ENCODE measurements at regions not wholly inside any gene's neighbourhood (a gene's known extent, or its start where the extent isn't known, plus 50 kb on each side); places are given as distances from the start of the nearest gene placed in this dataset.
"Not testable (repeated sequence)": the region's sequence is repeated elsewhere in the genome, so short reads cannot be mapped to it uniquely, and the experiment has no call there.

DNA sequence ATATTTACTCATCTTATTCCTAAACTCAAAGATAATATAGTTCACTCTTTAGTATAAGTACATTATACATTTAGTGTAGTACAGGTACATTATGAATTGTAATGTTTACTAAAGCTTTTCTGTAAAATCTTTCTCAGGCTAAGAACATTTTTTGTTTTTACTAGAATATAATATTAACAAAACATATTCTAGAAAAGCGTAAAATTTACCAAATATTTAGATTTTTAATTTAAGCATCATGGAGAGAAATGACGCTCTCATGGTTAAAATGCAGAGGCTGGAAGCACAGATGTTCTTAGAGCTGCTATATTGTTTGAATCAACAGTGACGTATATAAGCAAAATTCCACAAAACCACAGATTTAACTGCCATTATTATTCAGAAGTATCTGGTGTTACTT is 54.7 kb upstream of the NBPF15 start:
- DNase-seq, result not testable (repeated sequence)

- DNase-seq, result not testable (repeated sequence)
Measured at GRCh38 chr1:144516906-144517305, 55.4 kb upstream of the NBPF15 start.

DNA sequence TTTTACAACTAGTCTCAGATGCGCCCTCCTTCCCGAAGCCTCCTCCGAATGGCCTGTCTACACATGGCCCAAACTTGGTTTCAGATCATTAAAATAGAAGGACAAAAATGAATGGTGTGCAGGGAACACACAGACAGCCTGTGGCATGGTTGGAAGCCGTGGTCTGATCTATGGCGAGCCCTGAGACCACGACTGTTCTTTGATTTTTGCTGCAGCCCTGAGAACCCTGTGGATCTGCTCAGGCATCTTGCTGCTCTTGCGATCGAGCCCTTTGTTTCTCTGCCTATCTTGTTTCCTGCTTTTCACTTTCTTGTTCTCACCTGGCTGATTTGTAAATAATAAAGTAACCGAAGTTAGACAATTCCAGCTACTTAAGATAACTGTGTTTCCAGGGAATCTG is 57.0 kb upstream of the NBPF15 start:
- not testable (repeated sequence) for DNase-seq

GRCh38 chr1:144519528-144520189 is 58.2 kb upstream of the NBPF15 start:
- DNase-seq, result not testable (repeated sequence)

DNA sequence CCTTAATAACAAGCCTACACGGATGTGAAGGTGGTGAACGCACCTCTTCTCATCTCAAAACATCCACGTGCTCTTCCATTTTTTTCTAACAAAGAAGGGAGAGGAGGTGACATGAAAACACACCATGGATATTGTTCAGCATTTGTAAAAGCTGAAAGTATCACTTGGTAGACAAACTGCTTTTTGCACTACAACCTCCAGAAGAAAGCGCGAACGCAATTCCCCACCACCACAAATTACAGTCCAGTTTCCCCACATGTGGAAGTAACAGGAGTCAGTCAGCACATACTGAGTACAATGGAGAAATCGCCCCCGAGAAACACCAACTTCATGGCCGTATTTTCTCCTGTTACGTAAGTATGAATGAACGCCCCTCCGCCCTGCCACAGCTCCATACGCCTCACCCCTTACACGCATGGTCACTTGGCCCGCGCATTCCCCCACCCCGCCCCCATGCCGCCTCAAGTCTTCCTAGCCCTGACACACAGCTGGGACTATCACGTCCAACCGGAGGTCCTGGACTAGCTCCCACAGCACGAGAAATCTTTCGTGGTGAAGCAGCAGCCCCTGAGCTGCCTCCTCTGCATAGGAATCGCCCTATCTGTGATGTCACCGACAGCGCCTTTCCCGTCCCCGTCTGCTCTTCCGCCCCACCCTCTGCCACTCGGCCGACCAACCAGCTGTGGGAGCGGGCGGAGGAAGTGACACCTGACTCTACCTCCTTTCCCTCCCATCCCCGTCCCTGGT is 62.4 kb upstream of the NBPF15 start:
- peak; percentile 44 for DNase-seq

GRCh38 chr1:144532156-144532607 is 60.5 kb upstream of the PPIAL4F start:
- DNase-seq, result not testable (repeated sequence)

- not testable (repeated sequence) for DNase-seq
Measured at GRCh38 chr1:144533480-144533879, 59.2 kb upstream of the PPIAL4F start.

- DNase-seq, result not testable (repeated sequence)
Measured at GRCh38 chr1:144534286-144534685, 58.4 kb upstream of the PPIAL4F start.

DNA sequence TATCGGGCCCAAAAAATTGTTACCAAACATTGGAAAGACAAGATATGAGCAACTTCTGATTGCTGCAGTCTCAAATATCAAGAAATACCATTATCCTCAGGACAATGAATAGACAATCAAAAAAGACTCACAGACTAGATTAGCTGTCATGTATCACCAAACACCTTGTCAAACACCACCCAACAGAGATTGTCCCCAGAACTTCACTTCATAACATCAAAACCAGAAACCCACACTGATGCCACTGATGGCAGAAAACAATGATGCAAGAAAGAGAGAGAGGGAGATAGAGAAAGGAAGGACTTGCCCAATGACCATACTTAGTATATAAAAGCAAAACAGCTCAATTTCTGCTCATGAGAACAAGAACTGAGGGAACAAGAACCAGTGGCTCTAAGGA is 56.0 kb upstream of the PPIAL4F start:
- not testable (repeated sequence) for DNase-seq

DNA sequence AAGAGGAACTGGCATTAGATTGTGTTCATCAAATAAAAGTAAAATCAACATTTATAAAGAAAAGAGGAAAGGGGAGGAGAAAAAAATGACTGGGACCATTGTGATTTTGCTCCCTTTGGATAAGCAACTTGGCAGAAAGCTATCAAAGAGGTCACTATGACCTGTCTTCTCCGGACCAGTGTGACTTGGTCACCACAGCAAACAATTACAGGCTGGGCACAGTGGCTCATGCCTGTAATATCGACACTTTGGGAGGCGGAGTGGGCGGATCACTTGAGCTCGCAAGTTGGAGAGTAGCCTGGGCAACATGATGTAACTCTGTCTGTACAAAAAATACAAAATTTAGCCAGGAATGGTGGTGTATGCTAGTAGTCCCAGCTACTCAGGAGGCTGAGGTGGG is 55.5 kb upstream of the PPIAL4F start:
- not testable (repeated sequence) for DNase-seq

DNA sequence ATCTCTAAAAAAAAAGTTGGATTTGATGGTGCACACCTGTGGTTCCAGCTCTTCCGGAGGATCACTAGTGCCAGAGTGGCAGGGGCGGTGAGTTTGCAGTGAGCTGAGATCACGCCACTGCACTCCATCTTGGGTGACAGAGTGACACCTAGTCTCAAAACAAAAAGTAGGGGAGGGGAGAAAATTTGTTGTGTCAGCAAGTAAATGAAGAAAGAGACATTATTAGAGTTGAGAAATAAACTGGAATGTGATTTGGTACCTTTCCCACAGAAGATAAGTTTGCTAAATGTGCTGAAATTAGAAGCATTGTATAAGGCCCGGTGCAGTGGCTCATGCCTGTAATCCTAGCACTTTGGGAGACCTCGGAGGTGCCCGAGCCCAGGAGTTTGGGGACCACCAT is 54.0 kb upstream of the PPIAL4F start:
- DNase-seq, result not testable (repeated sequence)

DNA sequence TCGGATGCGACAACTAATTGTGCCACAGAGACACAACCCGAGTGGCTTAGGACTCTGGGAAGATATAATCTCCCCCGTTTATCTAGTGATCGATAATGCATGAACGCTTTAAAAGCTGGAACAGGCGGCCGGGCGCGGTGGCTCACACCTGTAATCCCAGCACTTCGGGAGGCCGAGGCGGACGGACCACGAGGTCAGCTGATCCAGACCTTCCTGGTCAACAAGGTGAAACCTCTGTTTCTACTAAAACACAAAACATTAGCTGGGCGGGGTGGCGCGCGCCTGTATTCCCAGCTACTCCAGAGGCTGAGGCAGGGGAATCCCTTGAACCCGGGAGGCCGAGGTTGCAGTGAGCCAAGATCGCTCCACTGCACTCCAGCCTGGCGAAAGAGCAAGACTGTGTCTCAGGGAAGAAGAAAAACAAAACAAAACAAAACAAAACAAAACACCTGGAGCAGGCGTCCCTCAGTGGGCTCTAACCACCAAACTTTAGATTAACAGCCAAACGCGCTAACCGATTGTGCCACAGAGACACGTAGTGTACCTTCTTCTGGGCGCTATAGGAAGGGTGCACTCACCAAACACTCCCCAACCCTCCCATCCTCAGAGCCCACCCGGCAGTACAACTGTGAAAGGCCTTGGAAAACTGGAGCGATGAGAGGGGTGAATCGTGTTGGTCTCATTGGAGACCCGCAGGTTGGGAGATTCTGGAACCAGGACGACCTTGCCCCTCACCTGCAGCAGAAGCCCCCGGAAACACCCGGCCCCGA is 53.3 kb upstream of the PPIAL4F start:
- DNase-seq, result not testable (repeated sequence)
